ENCODE measurements at regions not wholly inside any gene's neighbourhood (a gene's known extent, or its start where the extent isn't known, plus 50 kb on each side); places are given as distances from the start of the nearest gene placed in this dataset.

GRCh38 chr10:131644864-131645658, 255.7 kb upstream of the PPP2R2D start:
- TF ChIP-seq, protein P1, sequence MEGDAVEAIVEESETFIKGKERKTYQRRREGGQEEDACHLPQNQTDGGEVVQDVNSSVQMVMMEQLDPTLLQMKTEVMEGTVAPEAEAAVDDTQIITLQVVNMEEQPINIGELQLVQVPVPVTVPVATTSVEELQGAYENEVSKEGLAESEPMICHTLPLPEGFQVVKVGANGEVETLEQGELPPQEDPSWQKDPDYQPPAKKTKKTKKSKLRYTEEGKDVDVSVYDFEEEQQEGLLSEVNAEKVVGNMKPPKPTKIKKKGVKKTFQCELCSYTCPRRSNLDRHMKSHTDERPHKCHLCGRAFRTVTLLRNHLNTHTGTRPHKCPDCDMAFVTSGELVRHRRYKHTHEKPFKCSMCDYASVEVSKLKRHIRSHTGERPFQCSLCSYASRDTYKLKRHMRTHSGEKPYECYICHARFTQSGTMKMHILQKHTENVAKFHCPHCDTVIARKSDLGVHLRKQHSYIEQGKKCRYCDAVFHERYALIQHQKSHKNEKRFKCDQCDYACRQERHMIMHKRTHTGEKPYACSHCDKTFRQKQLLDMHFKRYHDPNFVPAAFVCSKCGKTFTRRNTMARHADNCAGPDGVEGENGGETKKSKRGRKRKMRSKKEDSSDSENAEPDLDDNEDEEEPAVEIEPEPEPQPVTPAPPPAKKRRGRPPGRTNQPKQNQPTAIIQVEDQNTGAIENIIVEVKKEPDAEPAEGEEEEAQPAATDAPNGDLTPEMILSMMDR (conservative IDR thresholded peaks at IDR 0.05; ENCODE audit: low read depth, low read length), result no peak
- Histone ChIP-seq H2AFZ (ENCODE audit: low read depth) (no peak overlapping the region), H3K27me3 (ENCODE audit: insufficient read depth, low read depth) (peaks cover 13% of the 10 kb centered on the region; the same call in 1 of the 2 replicates), H3K4me1 (ENCODE audit: low read depth, poor library complexity, severe bottlenecking) (no peaks in the 10 kb centered on the region), H3K4me2 (no peak overlapping the region), H4K20me1 (ENCODE audit: insufficient read depth) (no peaks in the 10 kb centered on the region), H3K27ac (no peak overlapping the region), H3K4me3 (IDR thresholded peaks at IDR 0.05; ENCODE audit: insufficient read depth, low read depth, low read length) (no peak overlapping the region), H3K9ac (no peak overlapping the region), H3K36me3 (ENCODE audit: insufficient read depth) (no peaks in the 10 kb centered on the region), H3K79me2 (ENCODE audit: insufficient read depth, low read depth) (no peaks in the 10 kb centered on the region)

DNA sequence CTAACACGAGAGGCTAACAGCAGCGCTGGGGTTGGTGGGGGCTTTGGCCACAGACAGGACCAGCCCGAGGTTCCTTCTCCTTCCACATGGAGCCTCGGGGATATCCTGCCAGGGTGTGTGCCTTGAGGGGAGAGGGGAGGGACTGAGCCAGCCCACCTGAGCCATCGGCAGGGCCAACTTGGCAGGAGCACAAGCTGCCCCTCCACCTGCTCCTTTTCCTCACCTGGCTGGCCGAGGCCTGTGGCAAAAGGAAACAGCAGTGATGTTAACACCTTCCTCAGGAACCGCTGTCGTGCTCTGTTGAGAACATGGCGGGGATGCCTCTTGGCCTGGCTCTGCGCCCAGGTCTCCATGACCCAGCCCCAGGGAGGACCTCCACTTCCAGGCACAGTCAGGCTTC, 255.1 kb upstream of the PPP2R2D start:
- Histone ChIP-seq H3K27me3 (ENCODE audit: insufficient read depth, low read depth) (peaks cover 13% of the 10 kb centered on the region; the same call in 1 of the 2 replicates), H3K79me2 (ENCODE audit: insufficient read depth, low read depth) (no peaks in the 10 kb centered on the region), H3K4me3 (IDR thresholded peaks at IDR 0.05; ENCODE audit: insufficient read depth, low read depth, low read length) (no peak overlapping the region), H2AFZ (ENCODE audit: low read depth) (no peak overlapping the region), H3K4me2 (no peak overlapping the region), H3K9ac (no peak overlapping the region), H3K27ac (no peak overlapping the region), H3K4me1 (ENCODE audit: low read depth, poor library complexity, severe bottlenecking) (no peaks in the 10 kb centered on the region), H4K20me1 (ENCODE audit: insufficient read depth) (no peaks in the 10 kb centered on the region), H3K36me3 (ENCODE audit: insufficient read depth) (no peaks in the 10 kb centered on the region)
- TF ChIP-seq, protein P1 (conservative IDR thresholded peaks at IDR 0.05; ENCODE audit: low read depth, low read length), result no peak

GRCh38 chr10:131646551-131647525, 254.0 kb upstream of the PPP2R2D start:
- Histone ChIP-seq H2AFZ (ENCODE audit: low read depth) (no peak overlapping the region), H3K4me3 (IDR thresholded peaks at IDR 0.05; ENCODE audit: insufficient read depth, low read depth, low read length) (no peak overlapping the region), H3K79me2 (ENCODE audit: insufficient read depth, low read depth) (no peaks in the 10 kb centered on the region), H4K20me1 (ENCODE audit: insufficient read depth) (no peaks in the 10 kb centered on the region), H3K36me3 (ENCODE audit: insufficient read depth) (no peaks in the 10 kb centered on the region), H3K27me3 (ENCODE audit: insufficient read depth, low read depth) (peaks cover 13% of the 10 kb centered on the region; the same call in 1 of the 2 replicates), H3K4me1 (ENCODE audit: low read depth, poor library complexity, severe bottlenecking) (no peaks in the 10 kb centered on the region), H3K9ac (no peak overlapping the region), H3K4me2 (no peak overlapping the region), H3K27ac (no peak overlapping the region)
- TF ChIP-seq, protein P1 (conservative IDR thresholded peaks at IDR 0.05; ENCODE audit: low read depth, low read length), result no peak

DNA sequence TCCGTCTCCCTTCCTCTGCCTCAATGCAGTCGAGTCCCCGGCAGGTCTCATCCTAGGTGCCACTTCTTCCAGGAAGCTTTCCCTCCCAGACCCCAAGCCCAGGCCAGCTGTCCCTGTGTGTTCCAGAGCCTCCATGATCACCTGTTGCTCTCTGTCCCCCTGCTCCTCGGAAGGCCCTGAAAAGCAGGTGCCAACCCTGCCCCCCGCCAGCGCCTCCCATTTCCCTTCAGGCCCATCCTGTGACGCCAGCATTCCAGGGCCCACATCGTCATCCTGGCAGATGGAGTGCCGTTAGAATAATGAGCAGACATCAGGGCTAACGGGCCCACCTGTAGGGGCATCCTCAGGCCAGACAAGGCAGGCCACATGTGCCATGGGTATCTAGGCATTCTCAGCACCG, 253.0 kb upstream of the PPP2R2D start:
- Histone ChIP-seq H3K4me1 (ENCODE audit: low read depth, poor library complexity, severe bottlenecking) (no peaks in the 10 kb centered on the region), H3K4me2 (no peak overlapping the region), H3K9ac (no peak overlapping the region), H3K79me2 (ENCODE audit: insufficient read depth, low read depth) (no peaks in the 10 kb centered on the region), H4K20me1 (ENCODE audit: insufficient read depth) (no peaks in the 10 kb centered on the region), H3K27me3 (ENCODE audit: insufficient read depth, low read depth) (peaks cover 10% of the 10 kb centered on the region; the same call in 1 of the 2 replicates), H3K4me3 (IDR thresholded peaks at IDR 0.05; ENCODE audit: insufficient read depth, low read depth, low read length) (no peak overlapping the region), H3K36me3 (ENCODE audit: insufficient read depth) (no peaks in the 10 kb centered on the region), H2AFZ (ENCODE audit: low read depth) (no peak overlapping the region), H3K27ac (no peak overlapping the region)
- TF ChIP-seq, protein P1 (conservative IDR thresholded peaks at IDR 0.05; ENCODE audit: low read depth, low read length), result no peak
